Smooth muscle cell (in vitro differentiated cells): ENCODE measurements at regions not wholly inside any gene's neighbourhood (a gene's known extent, or its start where the extent isn't known, plus 50 kb on each side); places are given as distances from the start of the nearest gene placed in this dataset.
A peak's percentile ranks its signal among the peaks of the same experiment; 100 is the strongest.

Source experiments
- DNase-seq: peaks from one replicate; lab custom pipeline; 2025; ENCODE audit not compliant: unreplicated experiment; lab: John Stamatoyannopoulos, UW
- H2AFZ ChIP-seq: fragments of 200-600 bp; sonication (generic); 2 replicates; pipeline ENCODE4 v1.6.0; 2016; ENCODE audit warnings: antibody characterized with exemption, low read depth, mild to moderate bottlenecking
- H3F3A ChIP-seq: fragments of 200-600 bp; sonication (generic); 2 replicates; pipeline ENCODE4 v1.6.0; 2017; ENCODE audit warnings: antibody characterized with exemption, low read depth
- H3K27ac ChIP-seq: fragments of 200-600 bp; sonication (generic); 2 replicates; pipeline ENCODE4 v1.5.1; 2016; ENCODE audit warnings: low read depth, mild to moderate bottlenecking
- H3K27me3 ChIP-seq: fragments of 200-600 bp; sonication (generic); 2 replicates; pipeline ENCODE4 v1.6.1; 2016; ENCODE audit warnings: low read depth, mild to moderate bottlenecking
- H3K36me3 ChIP-seq: fragments of 200-600 bp; sonication (generic); 2 replicates; pipeline ENCODE4 v1.5.1; 2016; ENCODE audit warnings: low read depth
- H3K4me1 ChIP-seq: fragments of 200-600 bp; sonication (generic); 2 replicates; pipeline ENCODE4 v1.5.1; 2016; ENCODE audit warnings: low read depth
- H3K4me2 ChIP-seq: fragments of 200-600 bp; sonication (generic); 2 replicates; pipeline ENCODE4 v1.6.0; 2016; ENCODE audit warnings: mild to moderate bottlenecking
- H3K4me3 ChIP-seq: fragments of 200-600 bp; sonication (generic); 2 replicates; pipeline ENCODE4 v1.5.1; 2016; ENCODE audit warnings: mild to moderate bottlenecking
- H3K79me2 ChIP-seq: fragments of 200-600 bp; sonication (generic); 2 replicates; pipeline ENCODE4 v1.6.0; 2016; ENCODE audit warnings: low read depth, mild to moderate bottlenecking
- H3K9ac ChIP-seq: fragments of 200-600 bp; sonication (generic); 2 replicates; pipeline ENCODE4 v1.6.0; 2016; ENCODE audit warnings: low read depth
- H3K9me3 ChIP-seq: fragments of 200-600 bp; sonication (generic); replicated peaks from 2 replicates; pipeline ENCODE4 v1.5.1; 2016; ENCODE audit warnings: low read depth
- H4K20me1 ChIP-seq: fragments of 200-600 bp; sonication (generic); 2 replicates; pipeline ENCODE4 v1.6.0; 2016; ENCODE audit warnings: low read depth
- WGBS: methylation state at CpG from one replicate; pipeline ENCODE4 v1.1.7; 2016; ENCODE audit warnings: low lambda C conversion rate; 5-methylcytosine and 5-hydroxymethylcytosine counted together
- TF ChIP-seq, protein P1 (sequence below): fragments of 200-600 bp; sonication (generic); IDR thresholded peaks from 2 replicates; pipeline ENCODE4 v1.5.1; 2017; ENCODE audit warnings: borderline replicate concordance, mild to moderate bottlenecking, antibody characterized with exemption; ENCODE audit not compliant: insufficient read depth, poor library complexity, severe bottlenecking

DNA sequence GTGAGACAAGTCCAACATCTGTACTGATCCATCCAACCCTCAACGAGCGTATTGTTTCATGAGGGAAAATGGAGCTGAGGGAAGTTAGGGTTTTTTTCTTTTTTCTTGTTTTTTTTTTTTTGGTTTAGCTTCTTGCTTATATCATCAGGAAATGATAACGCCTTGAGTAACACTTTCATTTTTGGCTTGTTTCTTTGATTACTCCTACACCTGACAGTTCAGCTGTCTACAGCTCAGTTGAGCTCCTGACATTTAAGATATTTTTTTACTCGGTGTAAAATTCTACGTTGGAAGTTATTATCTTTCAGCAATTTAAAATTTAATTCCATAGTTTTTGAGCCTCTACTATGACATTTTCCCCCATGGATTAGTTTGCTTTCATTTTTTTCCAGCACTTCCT is 691.0 kb upstream of the HTR2C start:
- WGBS: 94% methylated on average over 5 of the region's 5 CpGs
- H3K9me3 ChIP-seq: no peaks in the 10 kb centered on the region
- no peak overlapping the region for H3K27ac ChIP-seq
- no peak overlapping the region for H3K4me2 ChIP-seq
- H3K4me3 ChIP-seq: no peak overlapping the region
- TF ChIP-seq, protein P1, sequence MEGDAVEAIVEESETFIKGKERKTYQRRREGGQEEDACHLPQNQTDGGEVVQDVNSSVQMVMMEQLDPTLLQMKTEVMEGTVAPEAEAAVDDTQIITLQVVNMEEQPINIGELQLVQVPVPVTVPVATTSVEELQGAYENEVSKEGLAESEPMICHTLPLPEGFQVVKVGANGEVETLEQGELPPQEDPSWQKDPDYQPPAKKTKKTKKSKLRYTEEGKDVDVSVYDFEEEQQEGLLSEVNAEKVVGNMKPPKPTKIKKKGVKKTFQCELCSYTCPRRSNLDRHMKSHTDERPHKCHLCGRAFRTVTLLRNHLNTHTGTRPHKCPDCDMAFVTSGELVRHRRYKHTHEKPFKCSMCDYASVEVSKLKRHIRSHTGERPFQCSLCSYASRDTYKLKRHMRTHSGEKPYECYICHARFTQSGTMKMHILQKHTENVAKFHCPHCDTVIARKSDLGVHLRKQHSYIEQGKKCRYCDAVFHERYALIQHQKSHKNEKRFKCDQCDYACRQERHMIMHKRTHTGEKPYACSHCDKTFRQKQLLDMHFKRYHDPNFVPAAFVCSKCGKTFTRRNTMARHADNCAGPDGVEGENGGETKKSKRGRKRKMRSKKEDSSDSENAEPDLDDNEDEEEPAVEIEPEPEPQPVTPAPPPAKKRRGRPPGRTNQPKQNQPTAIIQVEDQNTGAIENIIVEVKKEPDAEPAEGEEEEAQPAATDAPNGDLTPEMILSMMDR: no peak
- H3K9ac ChIP-seq: no peak overlapping the region
- no peaks in the 10 kb centered on the region for H3K4me1 ChIP-seq
- H2AFZ ChIP-seq: no peak overlapping the region
- H4K20me1 ChIP-seq: no peaks in the 10 kb centered on the region
- H3K36me3 ChIP-seq: no peaks in the 10 kb centered on the region
- H3K79me2 ChIP-seq: no peaks in the 10 kb centered on the region
- DNase-seq: no peak
- no peaks in the 10 kb centered on the region for H3K27me3 ChIP-seq
- H3F3A ChIP-seq: no peaks in the 10 kb centered on the region

DNA sequence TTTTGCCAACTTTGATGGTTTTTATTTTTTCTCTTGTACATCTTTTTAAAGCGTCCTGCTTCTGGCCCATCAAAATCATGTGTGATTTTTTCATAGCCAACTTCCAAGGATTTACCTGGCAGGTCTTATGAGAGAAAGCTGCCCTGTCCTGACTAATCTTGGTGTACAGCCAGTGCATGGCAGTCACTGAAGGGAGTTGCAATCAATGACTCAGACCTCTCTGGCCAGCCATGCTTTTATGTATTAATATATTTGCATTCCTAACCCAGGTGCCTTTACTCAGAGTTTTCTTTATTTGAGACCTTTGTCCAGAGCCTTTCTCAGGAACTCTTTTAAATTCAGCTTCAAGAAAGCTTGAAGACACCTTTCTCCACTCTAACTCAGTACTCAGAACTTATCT is 691.5 kb upstream of the HTR2C start:
- Histone ChIP-seq H3K9me3 (no peaks in the 10 kb centered on the region), H3K36me3 (no peaks in the 10 kb centered on the region), H3K27ac (no peak overlapping the region), H3F3A (no peaks in the 10 kb centered on the region), H4K20me1 (no peaks in the 10 kb centered on the region), H3K4me2 (no peak overlapping the region), H3K79me2 (no peaks in the 10 kb centered on the region), H3K27me3 (no peaks in the 10 kb centered on the region), H3K9ac (no peak overlapping the region), H3K4me3 (no peak overlapping the region), H2AFZ (no peak overlapping the region), H3K4me1 (no peaks in the 10 kb centered on the region)
- TF ChIP-seq, protein P1: no peak
- WGBS: 92% methylated on average over 1 of the region's 1 CpG
- DNase-seq: no peak

DNA sequence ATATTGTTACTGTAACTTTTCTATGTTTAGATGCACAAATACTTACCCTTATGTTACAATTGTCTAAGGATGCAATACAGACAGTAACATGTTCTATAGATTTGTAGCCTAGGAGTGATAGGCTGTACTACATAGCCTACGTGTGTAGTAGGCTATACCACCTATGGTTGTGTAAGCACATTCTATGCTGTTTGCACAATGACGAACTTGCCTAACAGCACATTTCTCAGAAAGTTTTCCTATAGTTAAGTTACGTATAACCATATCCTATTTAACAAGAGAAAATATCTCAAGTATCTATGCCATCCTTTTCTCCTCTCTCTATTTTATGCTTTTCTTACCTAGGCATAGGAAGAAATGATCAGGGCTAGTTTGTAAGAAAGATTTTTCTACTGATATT is 710.8 kb upstream of the HTR2C start:
- Histone ChIP-seq H3K36me3 (no peaks in the 10 kb centered on the region), H3K4me1 (no peaks in the 10 kb centered on the region), H3K9me3 (no peaks in the 10 kb centered on the region), H3F3A (peaks cover 4% of the 10 kb centered on the region), H3K4me3 (no peak overlapping the region), H2AFZ (no peak overlapping the region), H4K20me1 (no peaks in the 10 kb centered on the region), H3K79me2 (no peaks in the 10 kb centered on the region), H3K4me2 (no peak overlapping the region), H3K27ac (no peak overlapping the region), H3K27me3 (no peaks in the 10 kb centered on the region), H3K9ac (no peak overlapping the region)
- DNase-seq: no peak
- 96% methylated on average over 3 of the region's 3 CpGs for WGBS
- TF ChIP-seq, protein P1: no peak

DNA sequence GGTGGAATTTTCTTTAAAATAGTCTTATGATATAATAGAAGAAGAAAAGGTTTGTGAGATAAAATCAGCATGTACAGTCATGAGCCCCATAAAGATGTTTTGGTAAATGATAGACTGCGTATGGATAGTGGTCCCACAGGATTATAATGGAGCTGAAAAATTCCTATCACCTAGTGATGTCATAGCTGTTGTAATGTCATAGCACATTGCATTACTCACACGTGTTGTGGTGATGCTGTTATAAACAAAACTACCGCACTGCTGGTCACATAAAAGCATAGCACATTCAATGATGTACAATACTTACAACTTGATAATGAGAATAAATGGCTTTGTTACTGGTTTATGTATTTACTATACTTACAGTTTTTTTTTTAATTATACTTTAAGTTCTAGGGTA is 715.2 kb upstream of the HTR2C start:
- Histone ChIP-seq H3K79me2 (no peaks in the 10 kb centered on the region), H3K4me3 (peak overlapping the region; percentile 12), H3K36me3 (no peaks in the 10 kb centered on the region), H3K4me1 (peaks cover 3% of the 10 kb centered on the region), H3K4me2 (peak overlapping the region; percentile 79), H3K27ac (peak overlapping the region; percentile 92), H3F3A (peaks cover 4% of the 10 kb centered on the region), H3K9ac (peak overlapping the region; percentile 69), H3K27me3 (no peaks in the 10 kb centered on the region), H4K20me1 (no peaks in the 10 kb centered on the region), H3K9me3 (no peaks in the 10 kb centered on the region), H2AFZ (no peak overlapping the region)
- WGBS: 18% methylated on average over 3 of the region's 3 CpGs
- TF ChIP-seq, protein P1: no peak
- no peak for DNase-seq
